ENCODE measurements at regions not wholly inside any gene's neighbourhood (a gene's known extent, or its start where the extent isn't known, plus 50 kb on each side); places are given as distances from the start of the nearest gene placed in this dataset.

DNA sequence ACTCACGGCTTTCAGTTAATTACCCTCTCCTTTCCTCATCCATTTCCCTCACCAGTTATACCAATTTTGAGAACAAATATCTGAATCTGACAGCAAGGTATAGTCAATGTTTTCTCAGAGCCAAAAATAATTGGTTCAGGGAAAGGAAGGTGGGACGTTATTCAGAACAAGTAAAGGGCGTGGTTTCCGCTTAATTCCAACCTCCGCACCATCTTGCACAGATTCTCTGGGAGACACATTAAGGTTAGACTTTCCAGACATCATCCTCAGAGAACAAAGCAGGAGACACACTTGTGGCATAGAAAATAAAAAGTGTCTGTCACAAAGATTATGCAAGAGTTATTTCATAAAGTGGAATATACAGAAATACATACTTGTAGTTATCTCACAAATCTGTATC, 441.2 kb downstream of the IRX1 start:
- no peak overlapping the region for H3K4me3 ChIP-seq (ENCODE audit: low read length)
- TF ChIP-seq, protein P1, sequence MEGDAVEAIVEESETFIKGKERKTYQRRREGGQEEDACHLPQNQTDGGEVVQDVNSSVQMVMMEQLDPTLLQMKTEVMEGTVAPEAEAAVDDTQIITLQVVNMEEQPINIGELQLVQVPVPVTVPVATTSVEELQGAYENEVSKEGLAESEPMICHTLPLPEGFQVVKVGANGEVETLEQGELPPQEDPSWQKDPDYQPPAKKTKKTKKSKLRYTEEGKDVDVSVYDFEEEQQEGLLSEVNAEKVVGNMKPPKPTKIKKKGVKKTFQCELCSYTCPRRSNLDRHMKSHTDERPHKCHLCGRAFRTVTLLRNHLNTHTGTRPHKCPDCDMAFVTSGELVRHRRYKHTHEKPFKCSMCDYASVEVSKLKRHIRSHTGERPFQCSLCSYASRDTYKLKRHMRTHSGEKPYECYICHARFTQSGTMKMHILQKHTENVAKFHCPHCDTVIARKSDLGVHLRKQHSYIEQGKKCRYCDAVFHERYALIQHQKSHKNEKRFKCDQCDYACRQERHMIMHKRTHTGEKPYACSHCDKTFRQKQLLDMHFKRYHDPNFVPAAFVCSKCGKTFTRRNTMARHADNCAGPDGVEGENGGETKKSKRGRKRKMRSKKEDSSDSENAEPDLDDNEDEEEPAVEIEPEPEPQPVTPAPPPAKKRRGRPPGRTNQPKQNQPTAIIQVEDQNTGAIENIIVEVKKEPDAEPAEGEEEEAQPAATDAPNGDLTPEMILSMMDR (conservative IDR thresholded peaks at IDR 0.05; ENCODE audit: low read length), result no peak
- DNase-seq (ENCODE audit: low read depth), result no peak

DNA sequence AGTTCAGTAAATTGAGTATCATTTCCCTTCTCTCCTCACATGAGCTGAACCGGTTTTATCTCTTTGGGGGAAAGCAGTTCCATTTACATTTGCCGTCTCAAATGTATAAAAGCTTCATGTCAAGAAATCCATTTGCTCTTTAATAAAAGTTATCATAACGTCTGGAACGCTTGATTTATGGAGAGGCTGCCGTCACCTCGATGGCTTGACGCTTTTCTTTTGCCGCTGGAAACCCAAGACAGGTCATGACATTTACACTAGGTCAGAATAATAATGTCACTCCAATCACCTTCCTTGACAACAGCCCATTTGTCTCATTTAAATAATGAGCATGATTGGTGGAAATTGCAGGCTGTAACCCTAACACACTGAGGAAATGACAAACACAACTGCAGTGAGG, 443.4 kb downstream of the IRX1 start:
- TF ChIP-seq, protein P1 (conservative IDR thresholded peaks at IDR 0.05; ENCODE audit: low read length), result no peak
- no peak for DNase-seq (ENCODE audit: low read depth)
- no peak overlapping the region for H3K4me3 ChIP-seq (ENCODE audit: low read length)

DNA sequence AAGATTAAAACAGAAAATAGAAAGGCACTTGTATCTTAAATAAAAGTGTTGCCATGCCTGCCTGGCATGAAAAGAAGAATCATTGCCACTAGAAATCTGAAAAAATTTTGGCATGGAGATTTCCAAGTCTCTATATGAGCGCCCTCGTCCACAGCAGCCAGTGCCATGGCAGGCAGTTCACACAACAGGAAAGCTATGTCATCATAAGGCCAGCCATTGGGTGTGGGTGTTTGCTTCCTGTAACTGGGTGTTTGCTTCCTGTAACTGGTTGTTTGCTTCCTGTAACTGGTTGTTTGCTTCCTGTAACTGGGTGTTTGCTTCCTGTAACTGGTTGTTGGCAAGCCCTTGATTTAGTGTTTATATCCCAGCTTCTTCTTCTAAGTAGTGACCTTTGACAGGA, 446.7 kb downstream of the IRX1 start:
- DNase-seq (ENCODE audit: low read depth), result no peak
- no peak overlapping the region for H3K4me3 ChIP-seq (ENCODE audit: low read length)
- TF ChIP-seq, protein P1 (conservative IDR thresholded peaks at IDR 0.05; ENCODE audit: low read length), result no peak

DNA sequence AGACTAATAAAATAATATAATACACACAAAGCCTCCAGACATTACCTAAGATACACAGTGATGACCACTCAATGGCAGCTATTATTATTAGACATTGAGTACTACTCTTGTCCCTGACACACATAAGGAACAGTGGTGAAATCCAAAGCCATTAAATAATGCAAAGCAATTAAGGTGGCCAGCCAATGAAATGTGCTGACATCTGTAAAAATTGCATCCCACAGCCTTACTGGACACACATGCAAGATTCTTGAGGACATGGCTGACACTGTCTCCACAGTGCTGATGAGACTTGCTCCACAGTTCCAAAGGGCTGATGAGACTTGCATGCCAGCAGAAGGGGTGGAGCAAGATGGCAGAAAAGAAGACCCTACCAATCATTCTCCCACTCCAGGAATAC, 447.5 kb downstream of the IRX1 start:
- TF ChIP-seq, protein P1 (conservative IDR thresholded peaks at IDR 0.05; ENCODE audit: low read length), result no peak

DNA sequence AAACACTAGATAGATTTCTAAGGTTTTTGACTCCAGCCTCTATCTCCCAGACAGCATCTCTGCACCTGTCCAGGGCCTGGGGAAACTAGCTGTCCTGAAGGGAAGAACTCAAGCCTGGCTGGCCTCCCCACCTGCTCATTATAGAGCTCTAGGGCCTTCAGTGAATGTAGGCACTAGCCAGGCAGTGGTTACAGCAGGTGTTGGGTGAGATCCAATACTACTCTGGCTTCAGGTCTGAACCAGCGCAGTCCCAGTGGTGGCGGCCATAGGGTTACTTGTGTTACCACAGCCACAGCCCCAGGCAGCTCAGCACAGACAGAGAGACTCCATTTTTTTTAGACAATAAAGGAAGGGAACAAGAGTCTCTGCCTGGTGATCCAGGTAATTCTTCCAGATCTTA, 449.2 kb downstream of the IRX1 start:
- no peak for DNase-seq (ENCODE audit: low read depth)
- TF ChIP-seq, protein P1 (conservative IDR thresholded peaks at IDR 0.05; ENCODE audit: low read length), result no peak
- H3K4me3 ChIP-seq (ENCODE audit: low read length), result no peak overlapping the region

More for the DNA sequence above, 447.5 kb downstream of the IRX1 start:
- DNase-seq (ENCODE audit: low read depth), result no peak
- H3K4me3 ChIP-seq (ENCODE audit: low read length), result no peak overlapping the region

DNA sequence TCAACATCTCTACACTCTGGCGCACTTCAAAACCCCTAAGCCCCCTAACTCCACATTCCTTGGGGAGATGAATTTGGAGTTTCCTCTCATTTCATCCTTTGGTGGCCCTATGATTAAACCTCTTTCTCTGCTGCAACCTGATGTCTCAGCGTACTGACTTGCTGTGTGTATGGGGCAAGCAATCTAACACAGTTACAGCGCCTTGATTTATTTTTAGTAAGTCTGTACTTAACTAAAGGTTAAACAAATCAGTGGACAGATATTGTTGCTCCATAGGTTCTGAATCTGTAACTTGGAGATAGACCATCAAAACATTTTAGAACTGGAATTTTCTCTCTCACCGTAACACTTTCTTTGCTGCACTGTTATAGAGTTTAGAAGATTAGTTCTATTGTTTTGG, 452.8 kb downstream of the IRX1 start:
- TF ChIP-seq, protein P1 (conservative IDR thresholded peaks at IDR 0.05; ENCODE audit: low read length), result no peak
- no peak overlapping the region for H3K4me3 ChIP-seq (ENCODE audit: low read length)

DNA sequence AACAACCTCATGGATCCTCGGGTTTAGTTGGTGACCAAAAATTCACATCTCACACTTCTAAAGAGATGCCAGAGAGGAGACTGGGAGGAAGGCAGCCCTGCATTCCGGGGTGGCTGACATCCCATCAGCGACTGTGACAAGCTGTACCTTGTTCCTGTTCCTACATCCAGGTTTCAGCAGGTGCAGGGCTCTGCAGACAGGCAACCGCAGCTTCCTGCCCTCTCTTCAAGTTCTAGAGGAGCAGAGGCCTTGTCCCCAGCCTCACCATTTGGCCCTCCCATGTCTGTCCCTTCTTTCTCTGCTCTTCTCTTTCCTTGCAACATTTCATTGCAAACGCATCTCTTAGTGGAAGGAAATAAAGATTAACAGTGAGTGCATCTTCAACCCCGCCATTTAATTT, 454.6 kb downstream of the IRX1 start:
- TF ChIP-seq, protein P1 (conservative IDR thresholded peaks at IDR 0.05; ENCODE audit: low read length), result no peak
- DNase-seq (ENCODE audit: low read depth), result no peak
- H3K4me3 ChIP-seq (ENCODE audit: low read length), result no peak overlapping the region

More for the DNA sequence above, 452.8 kb downstream of the IRX1 start:
- no peak for DNase-seq (ENCODE audit: low read depth)

All from AG10803 (cell line).